MM.1S (cell line): ENCODE measurements at regions not wholly inside any gene's neighbourhood (a gene's known extent, or its start where the extent isn't known, plus 50 kb on each side); places are given as distances from the start of the nearest gene placed in this dataset.

Experiments used
- DNase-seq: peaks from one replicate; pipeline ENCODE4 v3.0.0-alpha.2; 2015
- H2AFZ ChIP-seq: fragments of 300-600 bp; sonication (generic); 2 replicates; pipeline ENCODE4 v1.6.0; 2016; ENCODE audit warnings: antibody characterized with exemption, low read length
- H3F3A ChIP-seq: fragments of 300-600 bp; sonication (generic); 2 replicates; pipeline ENCODE4 v1.6.1; 2016; ENCODE audit warnings: mild to moderate bottlenecking, antibody characterized with exemption, low read length, moderate library complexity, mixed read lengths; ENCODE audit not compliant: insufficient read depth
- H3K27ac ChIP-seq: fragments of 300-600 bp; sonication (generic); 2 replicates; pipeline ENCODE4 v1.5.1; 2016; ENCODE audit warnings: mild to moderate bottlenecking, low read length
- H3K27me3 ChIP-seq: fragments of 300-600 bp; sonication (generic); replicated peaks from 2 replicates; pipeline ENCODE4 v1.6.0; 2016; ENCODE audit warnings: low read length; ENCODE audit not compliant: insufficient read depth
- H3K36me3 ChIP-seq: fragments of 300-600 bp; sonication (generic); replicated peaks from 2 replicates; pipeline ENCODE4 v1.6.1; 2016; ENCODE audit warnings: mild to moderate bottlenecking, low read length, mixed read lengths; ENCODE audit not compliant: insufficient read depth
- H3K4me1 ChIP-seq: fragments of 300-600 bp; sonication (generic); 2 replicates; pipeline ENCODE4 v1.6.1; 2016; ENCODE audit warnings: low read length, mixed read lengths
- H3K4me2 ChIP-seq: fragments of 300-600 bp; sonication (generic); 2 replicates; pipeline ENCODE4 v1.6.0; 2016; ENCODE audit warnings: low read depth, low read length
- H3K4me3 ChIP-seq: fragments of 300-600 bp; sonication (generic); 2 replicates; pipeline ENCODE4 v1.5.1; 2016; ENCODE audit warnings: low read length, mixed read lengths
- H3K79me2 ChIP-seq: fragments of 300-600 bp; sonication (generic); 2 replicates; pipeline ENCODE4 v1.6.1; 2016; ENCODE audit warnings: mixed run types, low read length, mixed read lengths
- H3K9ac ChIP-seq: fragments of 300-600 bp; sonication (generic); 2 replicates; pipeline ENCODE4 v1.6.1; 2016; ENCODE audit warnings: low read length, mixed read lengths
- H3K9me2 ChIP-seq: fragments of 300-600 bp; sonication (generic); replicated peaks from 2 replicates; pipeline ENCODE4 v1.6.1; 2016; ENCODE audit warnings: mild to moderate bottlenecking, low read length, mixed read lengths; ENCODE audit not compliant: insufficient read depth
- H3K9me3 ChIP-seq: fragments of 300-600 bp; sonication (generic); replicated peaks from 2 replicates; pipeline ENCODE4 v1.6.1; 2016; ENCODE audit warnings: mild to moderate bottlenecking, low read length, mixed read lengths; ENCODE audit not compliant: insufficient read depth
- H4K20me1 ChIP-seq: fragments of 300-600 bp; sonication (generic); 2 replicates; pipeline ENCODE4 v1.6.1; 2016; ENCODE audit warnings: mild to moderate bottlenecking, low read length, moderate library complexity, mixed read lengths; ENCODE audit not compliant: insufficient read depth
- EZH2 ChIP-seq: fragments of 300-600 bp; sonication (generic); optimal IDR thresholded peaks from 2 replicates; pipeline ENCODE3; 2017; ENCODE audit warnings: low read depth, mild to moderate bottlenecking, antibody characterized with exemption, low read length, mixed read lengths
- EZH2phosphoT487 ChIP-seq: fragments of 300-600 bp; sonication (generic); IDR thresholded peaks from 2 replicates; pipeline ENCODE4 v1.6.1; 2018; ENCODE audit warnings: antibody characterized with exemption, low read length
- TF ChIP-seq, protein P1 (sequence below): fragments of 300-600 bp; sonication (generic); IDR thresholded peaks from 2 replicates; pipeline ENCODE4 v1.5.1; 2016; ENCODE audit warnings: antibody characterized with exemption, low read length, mixed read lengths

- H2AFZ ChIP-seq, result no peak overlapping the region
- no peaks in the 10 kb centered on the region for H3K79me2 ChIP-seq
- no peak overlapping the region for H3K9ac ChIP-seq
- no peaks in the 10 kb centered on the region for H3K4me1 ChIP-seq
- no peak overlapping the region for H3K27ac ChIP-seq
- no peaks in the 10 kb centered on the region for H3F3A ChIP-seq
- H3K36me3 ChIP-seq, result no peaks in the 10 kb centered on the region
- no peak overlapping the region for H3K4me3 ChIP-seq
- no peak for DNase-seq
- no peak for TF ChIP-seq EZH2
- H3K4me2 ChIP-seq, result no peak overlapping the region
- no peaks in the 10 kb centered on the region for H3K9me3 ChIP-seq
- no peaks in the 10 kb centered on the region for H3K9me2 ChIP-seq
- no peaks in the 10 kb centered on the region for H3K27me3 ChIP-seq
- no peaks in the 10 kb centered on the region for H4K20me1 ChIP-seq
These were observed 811.9 kb downstream of the MAFB start for GRCh38 chr20:39876976-39877635.

- no peak overlapping the region for H2AFZ ChIP-seq
These were observed 813.4 kb downstream of the MAFB start for GRCh38 chr20:39875492-39876110.

DNA sequence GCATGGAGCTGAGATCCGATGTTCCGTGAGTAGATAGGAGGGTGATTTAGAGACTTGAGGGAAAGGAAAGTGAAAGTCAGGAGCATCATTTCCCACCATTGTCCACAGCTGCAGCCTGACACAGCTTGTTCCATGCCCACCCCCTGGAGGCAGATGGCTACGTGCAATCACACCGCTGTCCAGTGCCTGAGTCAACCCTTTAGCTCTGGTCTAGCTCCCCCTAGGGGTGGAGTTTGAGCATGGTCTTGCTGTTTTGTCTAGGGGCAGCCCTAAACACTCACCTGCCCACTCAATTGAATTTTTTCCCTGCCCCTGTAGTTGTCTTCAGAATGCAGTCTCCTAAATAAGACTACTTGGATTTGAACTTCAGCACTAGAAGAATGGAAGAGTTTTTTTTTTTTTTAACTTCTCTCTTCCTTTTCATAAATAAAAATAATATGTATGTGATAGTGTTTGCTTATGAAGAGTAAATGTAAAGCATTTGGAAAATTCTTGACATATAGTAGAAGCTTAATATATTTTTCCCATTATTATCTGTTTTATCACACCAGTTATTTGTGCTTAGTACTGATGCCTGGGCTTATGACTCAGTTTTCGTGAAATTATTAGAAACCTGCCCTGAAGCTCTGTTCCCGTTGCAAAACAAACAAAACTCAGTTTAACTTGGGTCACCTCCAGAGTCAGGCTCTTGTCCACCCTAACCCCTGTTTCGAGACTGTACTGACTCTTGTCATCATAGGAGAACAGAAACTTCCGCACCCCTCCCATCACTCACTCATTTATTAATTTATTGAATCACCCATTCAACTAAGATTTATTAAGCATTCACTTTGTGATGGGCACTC lies 814.8 kb downstream of the MAFB start:
- Histone ChIP-seq H3K9ac (no peak overlapping the region), H4K20me1 (no peaks in the 10 kb centered on the region), H3K4me3 (no peak overlapping the region), H3K27me3 (no peaks in the 10 kb centered on the region), H3K36me3 (no peaks in the 10 kb centered on the region), H3F3A (no peaks in the 10 kb centered on the region), H3K9me3 (no peaks in the 10 kb centered on the region), H3K4me2 (no peak overlapping the region), H3K4me1 (no peaks in the 10 kb centered on the region), H3K79me2 (no peaks in the 10 kb centered on the region), H3K27ac (no peak overlapping the region), H3K9me2 (no peaks in the 10 kb centered on the region), H2AFZ (0 out of 2 replicates have a peak overlapping the region, but pooled peaks have one; percentile 21)
- peak; percentile 74 for DNase-seq
- no peak for TF ChIP-seq EZH2phosphoT487
- TF ChIP-seq, protein P1, sequence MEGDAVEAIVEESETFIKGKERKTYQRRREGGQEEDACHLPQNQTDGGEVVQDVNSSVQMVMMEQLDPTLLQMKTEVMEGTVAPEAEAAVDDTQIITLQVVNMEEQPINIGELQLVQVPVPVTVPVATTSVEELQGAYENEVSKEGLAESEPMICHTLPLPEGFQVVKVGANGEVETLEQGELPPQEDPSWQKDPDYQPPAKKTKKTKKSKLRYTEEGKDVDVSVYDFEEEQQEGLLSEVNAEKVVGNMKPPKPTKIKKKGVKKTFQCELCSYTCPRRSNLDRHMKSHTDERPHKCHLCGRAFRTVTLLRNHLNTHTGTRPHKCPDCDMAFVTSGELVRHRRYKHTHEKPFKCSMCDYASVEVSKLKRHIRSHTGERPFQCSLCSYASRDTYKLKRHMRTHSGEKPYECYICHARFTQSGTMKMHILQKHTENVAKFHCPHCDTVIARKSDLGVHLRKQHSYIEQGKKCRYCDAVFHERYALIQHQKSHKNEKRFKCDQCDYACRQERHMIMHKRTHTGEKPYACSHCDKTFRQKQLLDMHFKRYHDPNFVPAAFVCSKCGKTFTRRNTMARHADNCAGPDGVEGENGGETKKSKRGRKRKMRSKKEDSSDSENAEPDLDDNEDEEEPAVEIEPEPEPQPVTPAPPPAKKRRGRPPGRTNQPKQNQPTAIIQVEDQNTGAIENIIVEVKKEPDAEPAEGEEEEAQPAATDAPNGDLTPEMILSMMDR, result peak; percentile 78

More at GRCh38 chr20:39875492-39876110, 813.4 kb downstream of the MAFB start:
- DNase-seq, result no peak
- H3F3A ChIP-seq, result no peaks in the 10 kb centered on the region
- no peak overlapping the region for H3K4me3 ChIP-seq
- no peaks in the 10 kb centered on the region for H3K27me3 ChIP-seq
- H3K4me2 ChIP-seq, result no peak overlapping the region
- H3K27ac ChIP-seq, result no peak overlapping the region
- no peaks in the 10 kb centered on the region for H3K36me3 ChIP-seq
- H3K9me3 ChIP-seq, result no peaks in the 10 kb centered on the region
- TF ChIP-seq EZH2phosphoT487 (no peak), EZH2 (no peak)
- TF ChIP-seq, protein P1, result no peak
- no peaks in the 10 kb centered on the region for H3K4me1 ChIP-seq
- H3K79me2 ChIP-seq, result no peaks in the 10 kb centered on the region
- no peaks in the 10 kb centered on the region for H4K20me1 ChIP-seq
- no peak overlapping the region for H3K9ac ChIP-seq
- no peaks in the 10 kb centered on the region for H3K9me2 ChIP-seq
